GM19455 (cell line): ENCODE measurements at regions not wholly inside any gene's neighbourhood (a gene's known extent, or its start where the extent isn't known, plus 50 kb on each side); places are given as distances from the start of the nearest gene placed in this dataset.
"Not testable (repeated sequence)": the region's sequence is repeated elsewhere in the genome, so short reads cannot be mapped to it uniquely, and the experiment has no call there.

Experiments used
- ATAC-seq: cut with Tn5 transposase; IDR thresholded peaks from one replicate; pipeline ENCODE4 v1.9.1; 2021; ENCODE audit not compliant: unreplicated experiment

DNA sequence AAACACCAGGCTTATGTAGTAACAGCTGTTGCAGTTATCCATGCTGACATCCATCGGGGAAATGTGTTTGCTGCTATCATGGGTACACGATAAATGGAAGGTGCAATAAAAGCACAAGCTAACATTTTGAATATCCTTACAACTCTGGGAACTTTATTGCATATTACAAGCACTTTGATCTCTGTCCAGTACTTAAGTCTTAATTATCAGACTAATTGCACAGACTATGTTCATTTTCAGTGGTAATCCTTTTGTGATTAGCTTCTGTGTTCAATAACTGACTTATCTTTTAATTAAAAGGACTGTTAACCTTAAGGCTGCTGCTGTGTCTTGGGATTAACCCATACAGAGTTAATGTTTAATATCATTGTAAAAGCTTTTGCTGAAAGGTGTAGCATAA is 101.4 kb upstream of the ATP5MC3 start:
- no peak for ATAC-seq

DNA sequence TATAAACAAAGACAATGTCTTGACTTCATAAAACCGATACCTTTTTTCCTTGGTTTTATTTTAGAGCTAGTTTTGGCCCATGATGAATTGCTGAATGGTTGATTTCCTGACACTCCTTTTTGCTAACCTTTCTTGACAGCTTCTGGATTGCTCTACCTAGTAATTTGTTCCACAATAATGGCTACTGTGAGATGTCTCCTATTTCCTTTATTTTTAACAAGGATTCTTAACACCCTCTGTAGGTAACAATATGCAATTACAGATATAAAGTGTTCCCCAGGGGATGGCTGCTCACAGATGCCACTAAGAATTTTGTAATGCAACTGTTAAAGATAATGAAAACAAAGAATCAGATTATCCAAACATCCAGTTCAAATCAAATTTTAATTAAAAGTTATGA is 100.8 kb upstream of the ATP5MC3 start:
- peak; percentile 75 for ATAC-seq

DNA sequence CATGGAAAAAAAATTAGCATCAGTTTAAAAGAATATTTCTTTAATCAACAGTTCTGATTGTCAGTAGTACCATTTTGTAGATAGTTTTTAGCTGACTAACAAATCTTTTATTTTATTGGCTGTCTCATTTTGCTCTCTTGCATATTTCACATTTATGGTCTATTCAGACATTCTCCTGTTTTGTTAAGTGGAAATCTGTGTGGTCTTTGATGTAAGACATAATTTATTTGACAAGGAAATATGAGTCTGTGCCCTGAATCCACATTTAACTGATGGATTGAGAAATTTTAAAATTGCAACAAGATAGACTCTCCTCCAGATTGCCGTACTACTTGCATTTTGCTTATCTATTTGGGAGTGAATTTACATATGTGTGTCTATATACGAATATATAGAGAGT is 96.3 kb upstream of the ATP5MC3 start:
- no peak for ATAC-seq

DNA sequence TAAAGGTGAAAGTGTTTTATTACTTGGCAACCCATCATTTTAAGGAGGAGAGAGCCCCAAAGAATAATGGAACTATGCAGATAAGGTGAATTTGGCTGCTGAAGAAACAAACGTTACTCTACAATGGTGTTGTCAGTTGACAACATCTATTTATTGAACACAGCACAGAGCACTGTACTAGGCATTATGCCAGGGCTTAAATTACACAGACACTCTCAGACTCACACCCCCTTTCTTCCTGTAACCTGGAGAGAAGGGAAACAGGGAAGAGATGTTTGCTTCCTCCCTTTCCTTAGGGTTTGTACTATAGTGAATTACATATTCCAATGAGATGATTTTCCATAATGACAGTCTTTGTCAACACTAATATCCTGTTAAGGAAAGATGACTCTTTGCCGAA is 94.0 kb upstream of the ATP5MC3 start:
- ATAC-seq = no peak

DNA sequence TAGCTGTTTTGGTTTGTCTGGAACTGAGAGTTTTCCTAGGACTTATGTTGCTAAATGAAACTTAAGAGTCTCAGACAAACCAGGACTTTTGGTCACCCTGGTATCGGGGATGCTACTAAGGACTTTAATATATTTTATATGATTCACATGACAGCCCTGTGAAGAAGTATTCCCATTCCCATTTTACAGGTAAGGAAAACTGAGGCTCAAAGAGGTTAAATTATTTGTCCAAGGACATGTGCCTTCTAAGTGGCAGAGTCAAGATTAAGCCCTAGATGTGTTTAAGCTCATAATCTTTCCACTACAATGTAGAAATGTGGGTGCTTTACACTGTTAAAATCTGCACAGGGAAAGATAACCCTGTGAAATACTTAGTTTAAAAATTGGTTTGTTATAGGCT is 77.7 kb upstream of the ATP5MC3 start:
- ATAC-seq = no peak

DNA sequence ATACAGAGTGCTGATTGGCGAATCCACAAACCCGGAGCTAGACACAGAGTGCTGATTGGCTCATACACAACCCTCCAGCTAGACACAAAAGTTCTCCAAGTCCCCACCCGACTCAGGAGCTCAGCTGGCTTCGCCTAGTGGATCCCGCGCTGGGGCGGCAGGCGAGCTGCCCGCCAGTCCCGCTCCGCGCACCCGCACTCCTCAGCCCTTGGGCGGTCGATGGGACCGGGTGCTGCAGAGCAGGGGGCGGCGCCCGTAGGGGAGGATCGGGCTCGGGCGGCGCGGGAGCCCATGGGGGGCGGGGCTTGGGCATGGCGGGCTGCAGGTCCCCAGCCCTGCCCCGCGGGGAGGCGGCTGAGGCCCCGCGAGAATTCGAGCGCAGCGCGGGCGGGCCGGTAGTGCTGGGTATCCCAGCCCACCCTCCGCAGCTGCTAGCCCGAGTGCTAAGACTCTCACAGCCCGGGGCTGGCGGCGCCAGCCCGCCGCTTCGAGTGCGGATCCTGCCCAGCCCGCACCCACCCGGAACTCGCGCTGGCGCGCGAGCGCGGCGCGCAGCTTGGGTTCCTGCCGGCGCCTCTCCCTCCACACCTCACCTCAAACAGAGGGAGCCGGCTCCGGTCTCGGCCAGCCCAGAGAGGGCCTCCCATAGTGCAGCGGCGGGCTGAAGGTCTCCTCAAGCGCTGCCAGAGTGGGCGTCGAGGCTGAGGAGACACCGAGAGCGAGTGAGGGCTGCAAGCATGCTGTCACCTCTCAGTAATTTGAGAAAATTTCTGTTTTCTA is 75.5 kb upstream of the ATP5MC3 start:
- no peak for ATAC-seq

DNA sequence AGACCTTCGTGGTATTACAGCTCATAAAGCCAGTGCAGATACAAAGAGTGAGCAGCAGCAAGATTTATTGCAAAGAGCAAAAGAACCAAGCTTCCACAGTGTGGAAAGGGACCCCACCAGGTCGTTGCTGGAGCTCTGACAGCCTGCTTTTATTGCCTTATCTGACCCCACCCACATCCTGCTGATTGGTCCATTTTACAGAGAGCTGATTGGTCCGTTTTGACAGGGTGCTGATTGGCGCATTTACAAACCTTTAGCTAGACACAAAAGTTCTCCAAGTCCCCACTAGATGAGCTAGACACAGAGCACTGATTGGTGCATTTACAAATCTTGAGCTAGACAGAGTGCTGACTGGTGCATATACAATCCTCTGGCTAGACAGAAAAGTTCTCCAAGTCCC is 74.9 kb upstream of the ATP5MC3 start:
- ATAC-seq = not testable (repeated sequence)

DNA sequence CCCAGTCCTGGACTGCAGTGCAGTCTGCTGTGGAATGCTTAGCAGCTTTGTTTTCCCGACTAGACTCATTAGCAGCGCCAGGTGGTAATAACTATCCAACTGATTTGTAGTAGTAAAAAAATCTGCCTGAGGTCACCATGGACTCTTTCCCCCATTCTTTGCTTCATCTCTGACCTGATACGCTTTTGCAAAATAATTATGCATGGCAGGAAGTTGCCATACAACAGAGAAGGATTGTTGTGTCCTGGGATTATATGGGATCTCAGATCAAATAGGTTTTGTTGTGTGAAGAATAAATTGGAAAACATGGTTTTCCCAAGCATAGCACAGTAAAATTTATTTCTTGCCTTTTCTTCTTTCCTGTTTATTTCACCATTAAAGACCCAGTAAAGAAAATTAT is 72.4 kb upstream of the ATP5MC3 start:
- no peak for ATAC-seq

DNA sequence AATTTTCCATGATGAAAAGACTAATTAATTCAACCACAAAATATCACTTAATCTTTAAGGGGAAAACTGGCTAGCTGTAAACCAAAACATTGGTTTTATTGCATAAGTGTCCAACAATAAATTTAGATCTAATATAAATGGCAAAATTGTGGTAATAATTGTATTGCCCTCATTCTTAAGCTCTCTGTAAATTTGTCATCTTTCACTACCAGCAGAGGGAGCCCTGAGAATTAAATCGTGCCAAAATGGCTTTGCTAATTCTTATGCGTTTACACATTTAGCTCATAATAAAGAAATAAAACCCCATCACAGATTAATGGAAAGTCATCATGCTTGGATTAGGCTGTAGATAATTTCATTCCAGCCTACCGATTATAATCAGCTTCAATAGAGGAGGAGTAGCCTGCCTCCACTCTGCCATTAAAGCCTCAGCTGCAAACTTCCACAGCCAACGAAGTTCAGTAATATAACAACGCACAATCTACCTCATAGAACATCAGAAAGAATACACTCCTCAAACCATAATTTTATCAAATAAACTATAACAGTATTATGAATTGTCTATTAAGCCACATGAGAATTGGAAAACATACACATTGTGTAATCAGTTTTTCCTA is 70.0 kb upstream of the ATP5MC3 start:
- ATAC-seq = no peak

DNA sequence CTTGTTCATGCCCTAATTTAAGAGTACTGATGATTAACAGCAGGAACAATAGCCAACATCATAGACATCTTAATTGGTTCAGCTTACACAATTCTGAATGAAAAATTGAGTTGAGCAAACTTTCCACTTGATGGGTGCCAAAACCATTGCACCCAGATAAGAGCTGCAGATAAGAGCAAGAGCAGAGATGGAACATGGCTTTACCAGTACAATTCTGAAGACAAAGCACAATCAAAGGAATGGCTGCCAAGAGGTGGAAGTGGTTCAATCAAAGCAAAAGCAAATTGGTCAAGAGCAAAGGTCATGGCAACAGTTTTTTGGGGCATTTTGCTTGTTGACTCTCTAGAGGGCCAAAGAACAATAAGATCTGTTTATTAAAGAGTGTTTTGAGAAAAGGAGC is 65.6 kb upstream of the ATP5MC3 start:
- no peak for ATAC-seq

DNA sequence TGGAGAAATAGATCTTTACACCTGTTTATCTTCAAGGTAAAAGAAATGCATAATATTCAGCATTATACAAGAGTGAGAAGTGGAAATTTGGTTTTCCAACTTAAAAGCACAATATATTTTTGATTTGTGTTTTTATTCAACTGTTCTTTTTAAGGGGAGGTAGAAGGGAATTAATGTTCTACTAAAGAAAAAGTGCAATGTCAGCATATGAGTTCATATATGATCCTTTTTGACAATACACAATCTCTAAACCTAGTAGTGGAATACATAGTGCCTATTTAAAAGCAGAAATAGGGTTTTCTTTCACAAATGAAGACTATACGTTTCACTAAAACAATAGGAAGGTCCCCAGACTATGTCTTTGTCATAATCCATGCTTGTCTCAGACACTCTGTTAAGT is 63.2 kb upstream of the ATP5MC3 start:
- no peak for ATAC-seq

DNA sequence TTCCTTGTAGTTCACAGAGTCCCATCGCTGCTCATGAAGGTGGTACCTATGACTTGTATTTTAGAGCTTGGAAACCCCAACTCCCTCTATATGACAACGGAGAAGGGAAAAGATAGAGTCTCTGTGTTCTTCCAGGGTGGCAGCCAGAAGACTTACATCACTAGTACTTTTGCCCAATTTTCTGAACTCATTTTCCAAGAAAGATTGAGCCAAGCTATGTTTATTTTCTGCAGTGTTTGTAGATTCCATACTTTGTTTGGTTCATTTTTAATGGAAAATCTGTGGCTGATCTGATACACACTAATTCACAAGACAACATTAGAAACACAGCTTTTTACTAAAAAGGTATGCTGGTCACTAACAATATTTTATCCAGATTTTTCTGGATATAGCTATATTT is 60.2 kb upstream of the ATP5MC3 start:
- no peak for ATAC-seq

DNA sequence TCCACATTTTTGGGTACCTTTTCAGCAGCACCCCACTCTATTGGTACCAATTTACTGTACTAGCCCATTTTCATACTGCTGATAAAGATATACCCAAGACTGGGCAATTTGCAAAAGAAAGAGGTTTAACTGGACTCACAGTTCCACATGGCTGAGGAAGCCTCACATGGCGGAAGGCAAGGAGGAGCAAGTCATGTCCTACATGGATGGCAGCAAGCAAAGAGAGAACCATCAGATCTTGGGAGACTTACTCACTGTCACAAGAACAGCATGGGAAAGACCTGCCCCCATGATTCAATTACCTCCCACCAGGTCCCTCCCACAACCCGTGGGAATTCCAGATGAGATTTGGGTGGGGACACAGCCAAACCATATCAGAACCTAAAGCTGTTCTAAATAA is 58.5 kb upstream of the ATP5MC3 start:
- ATAC-seq = not testable (repeated sequence)

DNA sequence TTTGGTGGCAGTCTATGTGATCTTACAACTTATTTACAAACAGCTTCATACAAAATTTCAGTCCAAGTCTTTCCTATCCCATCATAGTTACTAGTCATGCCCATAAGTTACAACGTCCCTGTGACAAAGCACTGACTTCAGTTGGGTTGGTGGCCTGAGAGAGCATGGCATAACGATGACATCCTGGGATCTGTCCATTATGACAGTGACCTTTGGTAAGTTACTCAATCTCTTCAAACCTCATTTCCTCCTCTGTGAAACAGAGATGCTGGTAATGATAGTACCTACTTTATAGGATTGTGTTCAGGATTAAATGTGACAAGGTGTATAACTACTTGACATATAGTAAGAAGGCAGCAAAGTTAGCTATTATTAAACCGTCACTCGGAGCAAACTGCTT is 55.4 kb upstream of the ATP5MC3 start:
- no peak for ATAC-seq

DNA sequence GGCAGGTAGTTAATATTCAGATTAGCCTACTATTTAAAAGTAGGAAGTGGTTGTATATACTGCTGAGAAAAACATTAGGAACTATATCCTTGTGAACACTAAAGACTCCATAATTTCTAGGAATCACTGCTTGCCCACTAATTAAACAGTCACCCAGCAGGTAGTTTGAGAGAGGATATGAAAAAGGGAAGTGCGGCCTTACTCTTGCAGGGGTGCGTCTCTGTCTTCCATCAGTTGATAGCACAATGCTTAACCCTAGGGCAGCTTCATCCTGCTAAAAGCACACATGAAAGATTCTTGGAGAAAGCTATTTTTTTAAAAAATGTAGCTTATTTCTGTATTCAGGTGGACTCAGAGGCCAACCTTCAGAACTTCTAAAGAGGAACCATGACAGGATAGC is 53.1 kb upstream of the ATP5MC3 start:
- ATAC-seq = no peak

DNA sequence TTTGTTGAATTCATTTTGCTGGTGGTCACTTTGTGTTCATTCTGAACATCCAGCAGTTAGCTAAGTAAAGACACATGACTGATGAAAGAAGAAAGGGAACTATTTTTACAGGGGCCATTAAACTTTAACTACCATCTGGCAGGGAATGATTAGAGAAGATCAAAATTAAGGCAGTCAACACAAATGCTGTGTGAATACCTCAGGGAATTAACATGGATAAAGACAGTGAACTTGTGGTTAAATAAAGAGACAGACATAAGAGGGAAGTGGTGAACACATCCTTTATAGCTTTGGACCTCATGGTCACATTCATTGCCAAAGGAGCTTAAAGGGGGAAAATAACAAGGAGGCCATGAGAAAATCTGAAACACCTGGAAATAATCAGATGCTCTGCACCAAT is 52.6 kb upstream of the ATP5MC3 start:
- ATAC-seq = no peak

DNA sequence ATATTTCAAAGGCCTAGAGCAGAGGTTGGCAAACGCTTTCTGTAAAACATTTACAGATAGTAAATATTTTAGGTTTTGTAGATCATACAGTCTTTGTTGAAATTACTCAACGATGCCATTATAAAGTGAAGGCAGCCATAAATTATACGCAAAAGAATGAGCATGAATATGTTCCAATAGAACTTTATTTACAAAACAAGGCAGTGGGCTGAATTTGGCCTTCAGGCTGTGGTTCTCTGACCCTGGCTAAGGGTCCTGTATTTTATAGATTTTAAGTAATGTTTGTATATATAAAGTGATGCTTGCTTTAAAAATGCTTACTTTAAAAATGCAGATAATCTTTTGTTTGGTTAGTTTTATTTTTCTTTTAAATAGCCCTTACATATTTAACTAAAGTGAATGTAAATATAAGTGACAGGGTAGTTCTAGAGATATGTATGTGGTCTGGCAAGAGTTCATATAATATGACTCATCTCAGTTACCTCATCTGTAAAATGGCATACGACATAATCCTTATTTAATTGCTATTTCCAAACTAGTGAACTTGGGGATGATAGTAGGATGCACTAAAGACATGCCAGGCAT is 51.7 kb upstream of the ATP5MC3 start:
- no peak for ATAC-seq
